Stomach smooth muscle (tissue), 2 donors: ENCODE measurements at regions not wholly inside any gene's neighbourhood (a gene's known extent, or its start where the extent isn't known, plus 50 kb on each side); places are given as distances from the start of the nearest gene placed in this dataset.

Experiments
- H3K27ac ChIP-seq: one replicate; pipeline ENCODE4 v1.7.0; 2013; ENCODE audit warnings: mild to moderate bottlenecking, low read length, inconsistent platforms
- H3K27me3 ChIP-seq, 2 donors: one replicate each; pipeline ENCODE4 v1.7.0; 2013; ENCODE audit warnings: low read length in 2 of 2; ENCODE audit not compliant: insufficient read depth in 2 of 2, control insufficient read depth in 1 of 2
- H3K36me3 ChIP-seq, 2 donors: one replicate each; pipeline ENCODE4 v1.7.0; 2013; ENCODE audit warnings: low read length in 2 of 2; ENCODE audit not compliant: control insufficient read depth in 2 of 2, insufficient read depth in 2 of 2
- H3K4me1 ChIP-seq: one replicate; pipeline ENCODE4 v1.7.0; 2013; ENCODE audit warnings: low read length; ENCODE audit not compliant: control insufficient read depth, insufficient read depth
- H3K4me3 ChIP-seq, 2 donors: one replicate each; pipeline ENCODE4 v1.7.0; 2013; ENCODE audit warnings: low read length in 2 of 2
- H3K9ac ChIP-seq, 2 donors: one replicate each; pipeline ENCODE4 v1.7.0; 2013; ENCODE audit warnings: low read length in 2 of 2, mild to moderate bottlenecking in 1 of 2
- H3K9me3 ChIP-seq, 2 donors: one replicate each; pipeline ENCODE4 v1.7.0; 2013; ENCODE audit warnings: low read length in 2 of 2; ENCODE audit not compliant: control insufficient read depth in 2 of 2
- donor health status: healthy.
- donor health status: Pancreatic carcinoma.

DNA sequence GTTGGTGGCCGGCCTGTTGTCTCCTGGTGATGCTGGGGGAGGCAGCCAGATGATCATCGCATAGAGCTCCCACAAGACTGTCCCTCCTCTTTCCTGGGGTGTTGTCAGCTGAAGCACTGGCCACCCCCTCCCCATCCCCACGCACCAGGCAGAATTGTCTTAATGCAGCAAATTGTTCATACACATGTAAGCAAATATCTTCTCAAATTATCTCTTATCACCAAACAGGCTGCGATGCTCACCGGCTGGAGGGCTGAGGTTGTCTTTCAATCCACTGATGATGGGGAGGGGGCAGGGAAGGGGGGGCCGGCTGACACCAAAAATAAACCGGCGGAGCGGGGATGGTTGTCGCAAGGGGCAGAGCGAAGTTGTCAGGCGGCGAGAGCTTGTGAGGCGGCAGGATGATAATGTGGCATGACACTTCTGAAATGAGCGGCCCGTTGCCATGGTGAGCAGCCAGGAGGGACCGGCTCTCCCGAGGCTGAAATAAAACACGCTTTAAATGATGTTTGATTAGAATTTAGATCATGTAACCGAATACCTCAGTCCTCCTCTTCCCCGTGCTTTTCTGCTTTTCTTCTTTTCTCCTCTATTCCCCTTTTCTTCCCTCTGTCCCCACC, 59.8 kb downstream of the MRM1 start:
- Histone ChIP-seq H3K36me3 (no peaks in the 10 kb centered on the region), H3K9ac (no peak overlapping the region), H3K4me3 (no peak overlapping the region), H3K27ac (no peak overlapping the region), H3K27me3 (peaks cover 54 to 55% of the 10 kb centered on the region in 2 donors), H3K9me3 (no peaks in the 10 kb centered on the region), H3K4me1 (peaks cover 3% of the 10 kb centered on the region)

DNA sequence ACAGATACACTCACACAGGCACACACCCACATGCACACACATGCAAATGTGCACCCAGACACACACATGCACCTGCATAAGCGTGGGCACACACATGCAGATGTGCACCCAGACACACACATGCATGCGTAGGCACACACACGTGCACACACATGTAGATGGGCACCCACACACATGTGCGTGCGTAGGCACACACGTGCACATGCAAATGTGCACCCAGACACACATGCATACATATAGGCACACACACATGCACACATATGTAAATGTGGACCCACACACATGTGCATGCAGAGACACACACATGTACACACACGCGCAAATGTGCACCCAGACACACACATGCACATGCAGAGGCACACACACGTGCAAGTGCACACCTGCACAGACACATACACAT, 60.3 kb downstream of the MRM1 start:
- Histone ChIP-seq H3K27ac (no peak overlapping the region), H3K9me3 (no peaks in the 10 kb centered on the region), H3K4me1 (peaks cover 3% of the 10 kb centered on the region), H3K36me3 (no peaks in the 10 kb centered on the region), H3K27me3 (peaks cover 49 to 53% of the 10 kb centered on the region in 2 donors), H3K4me3 (no peak overlapping the region), H3K9ac (no peak overlapping the region)

DNA sequence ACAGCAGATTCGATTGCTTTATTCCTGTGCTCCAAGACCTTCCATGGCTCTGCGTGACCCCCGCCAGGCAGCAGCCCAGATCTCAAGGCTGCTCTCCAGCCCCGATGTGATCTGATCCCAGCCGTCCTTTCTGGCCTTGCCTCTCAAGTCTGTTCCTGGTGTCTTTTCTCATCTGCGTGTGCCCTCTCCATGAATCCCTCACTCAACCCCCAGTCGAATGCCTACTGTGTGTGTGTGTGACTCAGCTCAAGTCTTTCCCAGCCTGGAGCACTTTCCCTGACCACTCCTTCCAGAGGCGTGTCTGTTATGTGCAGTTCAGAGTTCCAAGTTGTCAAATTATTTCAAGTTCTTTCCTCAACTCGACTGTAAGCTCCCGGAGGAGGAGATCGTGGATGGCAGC, 64.0 kb downstream of the MRM1 start:
- Histone ChIP-seq H3K36me3 (no peaks in the 10 kb centered on the region), H3K4me1 (no peaks in the 10 kb centered on the region), H3K4me3 (no peak overlapping the region), H3K27me3 (peaks cover 21 to 22% of the 10 kb centered on the region in 2 donors), H3K9ac (no peak overlapping the region), H3K27ac (no peak overlapping the region), H3K9me3 (no peaks in the 10 kb centered on the region)

DNA sequence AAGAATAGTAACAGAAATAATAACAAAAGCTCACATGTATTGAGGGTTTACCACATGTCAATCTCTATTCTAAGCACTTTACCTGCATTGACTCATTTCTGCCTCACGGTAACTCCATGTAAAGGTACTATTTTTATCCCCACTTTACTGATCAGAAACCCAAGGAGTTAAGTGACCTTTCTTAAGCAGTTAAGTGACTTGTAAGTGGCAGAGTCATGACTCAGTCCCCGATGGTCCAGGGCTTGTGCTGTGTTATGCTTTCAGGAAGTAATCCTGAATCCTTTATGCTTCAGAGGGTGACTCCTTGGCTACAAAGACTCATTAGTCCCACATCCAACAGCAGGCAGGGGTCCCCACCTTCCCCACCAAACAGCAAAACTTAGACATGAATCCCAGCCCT, 66.5 kb downstream of the MRM1 start:
- no peaks in the 10 kb centered on the region for H3K36me3 ChIP-seq
- H3K9ac ChIP-seq: no peak overlapping the region
- no peak overlapping the region for H3K27ac ChIP-seq
- no peaks in the 10 kb centered on the region for H3K9me3 ChIP-seq
- no peak overlapping the region for H3K4me3 ChIP-seq
- no peaks in the 10 kb centered on the region for H3K4me1 ChIP-seq
- peaks cover 16 to 20% of the 10 kb centered on the region in 2 donors for H3K27me3 ChIP-seq

DNA sequence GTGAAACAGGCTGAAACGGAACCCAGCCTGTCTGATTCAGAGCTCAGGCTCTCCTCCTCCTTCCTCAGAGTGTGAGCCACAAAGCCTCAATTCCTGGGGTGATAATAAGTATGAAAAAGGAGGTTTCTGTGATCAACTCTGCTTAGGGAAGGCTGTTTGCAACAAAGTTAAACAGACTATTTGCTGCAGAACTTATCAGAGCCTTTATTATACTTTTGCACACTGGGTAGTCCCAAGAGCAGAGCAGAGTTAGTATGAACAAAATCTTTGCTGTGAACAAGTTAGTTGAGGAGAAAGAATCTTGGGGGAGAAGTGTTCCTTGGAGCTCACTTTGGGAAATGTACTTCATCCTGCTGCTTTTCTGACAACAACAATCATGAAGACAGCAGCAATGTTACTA, 67.4 kb downstream of the MRM1 start:
- H3K36me3 ChIP-seq: no peaks in the 10 kb centered on the region
- H3K9ac ChIP-seq: no peak overlapping the region
- H3K9me3 ChIP-seq: no peaks in the 10 kb centered on the region
- H3K4me1 ChIP-seq: no peaks in the 10 kb centered on the region
- H3K27ac ChIP-seq: no peak overlapping the region
- H3K4me3 ChIP-seq: no peak overlapping the region
- H3K27me3 ChIP-seq: peaks cover 13 to 15% of the 10 kb centered on the region in 2 donors

DNA sequence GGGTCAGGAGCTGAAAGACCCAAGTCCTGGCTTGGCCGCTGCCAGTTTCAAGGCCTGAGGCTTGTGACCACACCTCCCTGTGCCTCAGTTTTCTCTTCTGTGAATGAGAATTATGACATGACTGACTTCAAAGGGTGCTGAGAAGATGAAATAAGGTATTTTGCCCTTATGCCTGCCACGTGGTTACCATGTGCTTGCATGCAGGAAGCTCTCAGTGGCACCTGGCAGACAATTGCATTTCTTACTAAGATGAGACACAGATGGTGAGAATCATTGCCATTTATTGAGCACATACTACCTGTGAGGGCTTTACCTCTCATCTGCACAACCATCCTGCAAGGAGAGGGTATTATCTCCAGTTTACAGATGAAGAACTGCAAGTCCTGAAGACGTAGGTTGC, 69.8 kb downstream of the MRM1 start:
- Histone ChIP-seq H3K36me3 (no peaks in the 10 kb centered on the region), H3K9ac (no peak overlapping the region), H3K27me3 (peaks cover 7 to 9% of the 10 kb centered on the region in 2 donors), H3K27ac (no peak overlapping the region), H3K4me3 (no peak overlapping the region), H3K9me3 (no peaks in the 10 kb centered on the region), H3K4me1 (no peaks in the 10 kb centered on the region)

DNA sequence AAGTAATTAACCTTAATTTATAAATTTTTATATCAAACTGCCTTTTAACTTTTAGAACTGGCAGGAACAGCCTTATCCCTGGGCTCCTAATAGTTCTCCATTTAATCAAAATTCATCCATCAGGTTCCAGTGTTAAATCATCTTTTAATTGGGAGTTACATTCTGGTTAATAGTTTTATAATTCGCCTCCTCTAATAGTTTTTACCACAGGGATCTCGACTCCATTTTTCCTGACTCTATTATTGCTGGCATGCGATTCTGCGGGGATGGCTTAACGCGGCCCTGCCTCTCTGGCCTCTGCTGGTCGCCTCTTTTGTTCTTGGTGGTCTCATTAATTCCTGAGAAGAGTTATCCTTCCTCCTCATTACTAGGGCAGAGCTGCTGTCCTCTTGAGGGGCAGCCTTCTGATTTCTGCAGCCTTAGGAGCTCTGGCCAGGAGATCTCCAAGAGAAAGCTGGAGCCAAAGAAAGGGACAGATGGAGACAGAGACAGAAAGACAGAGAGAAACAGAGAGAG, 71.1 kb downstream of the MRM1 start:
- Histone ChIP-seq H3K4me1 (no peaks in the 10 kb centered on the region), H3K27ac (no peak overlapping the region), H3K4me3 (no peak overlapping the region), H3K36me3 (no peaks in the 10 kb centered on the region), H3K27me3 (peaks cover 0 to 9% of the 10 kb centered on the region in 2 donors), H3K9me3 (no peaks in the 10 kb centered on the region), H3K9ac (no peak overlapping the region)

DNA sequence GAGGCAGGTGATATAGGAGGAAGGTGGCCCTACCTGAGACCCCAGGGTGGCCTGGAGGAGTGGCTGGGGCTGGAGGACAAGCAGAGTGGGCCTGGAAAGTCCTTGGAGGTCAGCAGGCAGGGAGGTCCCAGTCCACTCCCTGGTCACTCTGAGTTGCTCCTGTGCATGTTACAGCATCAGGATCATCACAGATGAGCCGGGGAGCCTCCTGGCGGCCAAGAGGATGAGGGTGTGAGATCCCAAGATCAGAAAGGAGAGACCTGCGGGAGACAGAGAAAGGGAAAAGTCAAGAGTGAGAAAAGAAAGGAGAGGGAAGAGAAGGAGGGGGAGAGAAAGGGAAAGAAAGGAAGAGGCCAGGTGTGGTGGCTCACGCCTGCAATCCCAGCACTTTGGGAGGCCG, 71.7 kb downstream of the MRM1 start:
- no peaks in the 10 kb centered on the region for H3K9me3 ChIP-seq
- H3K27me3 ChIP-seq: peaks cover 0 to 9% of the 10 kb centered on the region in 2 donors
- no peak overlapping the region for H3K27ac ChIP-seq
- no peaks in the 10 kb centered on the region for H3K4me1 ChIP-seq
- no peak overlapping the region for H3K4me3 ChIP-seq
- no peak overlapping the region for H3K9ac ChIP-seq
- H3K36me3 ChIP-seq: no peaks in the 10 kb centered on the region

DNA sequence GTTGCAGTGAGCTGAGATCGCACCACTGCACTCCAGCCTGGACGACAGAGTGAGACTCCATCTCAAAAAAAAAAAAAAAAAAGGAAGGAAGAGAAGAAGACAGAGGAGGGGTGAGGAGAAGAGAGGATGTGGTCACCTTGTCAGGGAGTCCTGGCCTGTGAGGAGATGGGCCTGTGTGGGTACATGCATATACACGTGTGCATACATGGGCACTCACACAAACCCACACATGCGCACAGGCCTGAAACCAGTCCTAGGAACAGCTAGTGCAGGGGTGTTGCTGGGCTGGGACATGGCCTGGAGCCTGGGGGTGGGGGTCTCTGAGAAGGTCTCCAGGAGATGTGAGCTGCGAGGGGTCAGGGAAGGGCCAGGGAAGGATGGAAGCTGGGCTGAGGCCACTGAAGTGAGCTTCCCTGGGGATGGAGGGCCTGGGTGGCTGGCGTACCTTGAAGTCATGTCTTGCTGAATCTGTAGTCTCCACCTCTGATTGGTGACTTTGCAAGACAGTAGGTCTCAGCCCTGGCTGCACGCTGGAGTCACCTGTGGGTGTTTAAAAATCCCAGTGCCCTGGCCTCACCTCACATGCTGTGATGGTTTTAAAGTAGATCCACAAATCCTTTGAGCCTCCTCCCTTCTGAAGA, 72.4 kb downstream of the MRM1 start:
- H3K36me3 ChIP-seq: no peaks in the 10 kb centered on the region
- no peak overlapping the region for H3K4me3 ChIP-seq
- H3K27me3 ChIP-seq: peaks cover 0 to 6% of the 10 kb centered on the region in 2 donors
- no peak overlapping the region for H3K27ac ChIP-seq
- no peak overlapping the region for H3K9ac ChIP-seq
- H3K4me1 ChIP-seq: no peaks in the 10 kb centered on the region
- H3K9me3 ChIP-seq: no peaks in the 10 kb centered on the region

DNA sequence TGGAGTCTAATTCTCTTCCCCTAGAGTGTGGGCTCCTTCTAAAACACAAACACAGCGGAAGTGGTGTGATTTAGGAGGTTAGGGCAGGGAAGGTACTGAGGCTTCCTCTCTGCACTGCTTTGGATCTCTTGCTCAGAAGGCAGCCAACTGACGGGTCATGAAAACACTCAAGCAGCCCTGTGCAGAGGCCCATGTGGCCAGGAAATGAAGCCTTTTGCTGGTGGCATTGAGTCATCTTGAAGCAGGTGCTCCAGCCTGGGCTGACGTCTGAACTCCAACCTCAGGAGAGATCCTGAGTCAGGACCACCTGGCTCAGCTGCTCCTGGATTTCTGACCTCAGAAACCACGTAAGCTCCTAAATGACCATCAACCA, 72.9 kb downstream of the MRM1 start:
- H3K27me3 ChIP-seq: peaks cover 0 to 5% of the 10 kb centered on the region in 2 donors
- no peak overlapping the region for H3K27ac ChIP-seq
- H3K9ac ChIP-seq: no peak overlapping the region

DNA sequence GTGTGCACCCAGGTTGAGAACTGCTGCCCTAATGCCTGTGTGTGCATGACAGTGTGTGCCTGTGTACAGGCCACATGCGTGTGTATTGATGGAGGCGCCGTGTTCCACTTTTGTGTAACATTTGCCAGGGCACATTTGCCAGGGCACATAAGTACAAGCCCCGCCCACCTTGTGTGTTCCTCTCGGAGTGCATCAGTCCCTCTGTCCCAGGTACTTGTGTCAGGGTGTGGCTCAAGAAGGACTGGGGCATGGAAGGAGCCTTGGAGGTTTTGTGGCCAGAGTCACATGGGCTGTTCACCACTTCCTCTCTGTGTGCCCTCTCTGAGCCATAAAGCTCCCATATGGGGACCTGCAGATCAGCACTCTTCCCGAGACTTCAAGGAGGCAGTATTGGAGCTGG, 73.9 kb downstream of the MRM1 start:
- Histone ChIP-seq H3K4me1 (no peaks in the 10 kb centered on the region), H3K36me3 (no peaks in the 10 kb centered on the region), H3K9me3 (no peaks in the 10 kb centered on the region), H3K27me3 (peaks cover 0 to 5% of the 10 kb centered on the region in 2 donors), H3K9ac (no peak overlapping the region), H3K27ac (no peak overlapping the region), H3K4me3 (no peak overlapping the region)

More for the DNA sequence above, 72.9 kb downstream of the MRM1 start:
- H3K36me3 ChIP-seq: no peaks in the 10 kb centered on the region
- H3K4me3 ChIP-seq: no peak overlapping the region
- H3K4me1 ChIP-seq: no peaks in the 10 kb centered on the region
- H3K9me3 ChIP-seq: no peaks in the 10 kb centered on the region
